ENCODE measurements at regions not wholly inside any gene's neighbourhood (a gene's known extent, or its start where the extent isn't known, plus 50 kb on each side); places are given as distances from the start of the nearest gene placed in this dataset.

DNA sequence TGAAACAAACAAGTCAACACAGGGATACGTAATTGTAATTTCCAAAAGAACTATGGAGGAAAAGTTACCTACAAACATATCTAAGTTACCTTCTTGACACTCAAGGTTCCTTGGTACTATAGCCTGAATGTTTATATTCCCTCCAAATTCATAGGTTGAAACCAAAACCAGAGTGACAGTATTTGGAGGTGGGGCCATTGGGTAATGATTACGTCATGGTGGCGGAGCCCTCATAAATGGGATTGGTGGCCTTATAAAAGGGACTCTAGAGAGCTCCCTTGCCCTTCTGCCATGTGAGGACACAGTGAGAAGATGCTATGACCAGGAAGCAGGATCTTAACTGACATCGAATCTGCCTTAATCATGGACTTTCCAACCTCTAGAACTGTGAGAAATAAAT is 87.3 kb downstream of the PMAIP1 start:
- Histone ChIP-seq H3K36me3 (ENCODE audit: control insufficient read depth, insufficient read depth, low read length) (no peaks in the 10 kb centered on the region), H3K79me2 (ENCODE audit: control insufficient read depth, insufficient read depth, low read length) (no peaks in the 10 kb centered on the region), H3K9ac (ENCODE audit: insufficient read depth, low read length) (no peak overlapping the region), H3K27ac (ENCODE audit: insufficient read depth, low read length) (no peak overlapping the region), H3K4me1 (ENCODE audit: control insufficient read depth, extremely low read depth, insufficient read depth, low read length) (no peaks in the 10 kb centered on the region), H3K27me3 (ENCODE audit: control insufficient read depth, insufficient read depth, low read length) (peaks cover 4% of the 10 kb centered on the region), H3K4me2 (ENCODE audit: extremely low read depth, insufficient read depth, low read length) (no peak overlapping the region), H3K4me3 (replicated peaks in 1 of 4; ENCODE audit: control extremely low read depth in 1 of 4, insufficient read depth in 1 of 4, low read depth in 3 of 4, low read length in 4 of 4) (no peak overlapping the region), H2AFZ (ENCODE audit: low read length) (no peak overlapping the region), H3K9me3 (ENCODE audit: control insufficient read depth, insufficient read depth, low read depth, low read length) (no peaks in the 10 kb centered on the region), H4K20me1 (ENCODE audit: control insufficient read depth, extremely low read depth, insufficient read depth, low read length) (no peaks in the 10 kb centered on the region)
- no peak for DNase-seq (ENCODE audit: low read depth in 2 of 2)
- no peak for TF ChIP-seq EZH2 (IDR thresholded peaks at IDR 0.05; ENCODE audit: low read length, missing control alignments)
- TF ChIP-seq, protein P1, sequence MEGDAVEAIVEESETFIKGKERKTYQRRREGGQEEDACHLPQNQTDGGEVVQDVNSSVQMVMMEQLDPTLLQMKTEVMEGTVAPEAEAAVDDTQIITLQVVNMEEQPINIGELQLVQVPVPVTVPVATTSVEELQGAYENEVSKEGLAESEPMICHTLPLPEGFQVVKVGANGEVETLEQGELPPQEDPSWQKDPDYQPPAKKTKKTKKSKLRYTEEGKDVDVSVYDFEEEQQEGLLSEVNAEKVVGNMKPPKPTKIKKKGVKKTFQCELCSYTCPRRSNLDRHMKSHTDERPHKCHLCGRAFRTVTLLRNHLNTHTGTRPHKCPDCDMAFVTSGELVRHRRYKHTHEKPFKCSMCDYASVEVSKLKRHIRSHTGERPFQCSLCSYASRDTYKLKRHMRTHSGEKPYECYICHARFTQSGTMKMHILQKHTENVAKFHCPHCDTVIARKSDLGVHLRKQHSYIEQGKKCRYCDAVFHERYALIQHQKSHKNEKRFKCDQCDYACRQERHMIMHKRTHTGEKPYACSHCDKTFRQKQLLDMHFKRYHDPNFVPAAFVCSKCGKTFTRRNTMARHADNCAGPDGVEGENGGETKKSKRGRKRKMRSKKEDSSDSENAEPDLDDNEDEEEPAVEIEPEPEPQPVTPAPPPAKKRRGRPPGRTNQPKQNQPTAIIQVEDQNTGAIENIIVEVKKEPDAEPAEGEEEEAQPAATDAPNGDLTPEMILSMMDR (conservative IDR thresholded peaks at IDR 0.05 in 1 of 2, IDR thresholded peaks at IDR 0.05 in 1 of 2; ENCODE audit: low read depth in 1 of 2, low read length in 2 of 2): no peak

DNA sequence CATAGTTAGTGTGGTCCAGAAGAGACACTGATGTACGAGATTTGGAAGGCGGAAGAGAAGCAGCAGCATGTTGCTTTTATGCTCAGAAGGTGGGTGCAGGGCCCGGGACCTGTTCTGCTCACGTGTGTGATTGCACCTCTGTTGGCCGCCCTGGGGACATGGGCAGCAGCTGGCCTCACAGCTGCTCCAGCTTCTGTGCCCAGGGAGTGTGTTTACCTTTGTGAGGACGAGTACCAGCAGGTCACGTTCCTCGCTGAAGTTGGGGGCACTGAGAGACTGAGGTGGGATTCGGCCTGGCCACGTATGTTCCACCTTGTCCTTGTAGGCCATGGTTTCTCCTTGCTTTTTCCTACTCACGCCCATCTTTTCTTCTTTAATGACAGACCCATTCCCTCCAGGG is 86.3 kb downstream of the PMAIP1 start:
- no peak overlapping the region for H3K27ac ChIP-seq (ENCODE audit: insufficient read depth, low read length)
- DNase-seq (ENCODE audit: low read depth in 2 of 2): no peak
- no peaks in the 10 kb centered on the region for H3K4me1 ChIP-seq (ENCODE audit: control insufficient read depth, extremely low read depth, insufficient read depth, low read length)

DNA sequence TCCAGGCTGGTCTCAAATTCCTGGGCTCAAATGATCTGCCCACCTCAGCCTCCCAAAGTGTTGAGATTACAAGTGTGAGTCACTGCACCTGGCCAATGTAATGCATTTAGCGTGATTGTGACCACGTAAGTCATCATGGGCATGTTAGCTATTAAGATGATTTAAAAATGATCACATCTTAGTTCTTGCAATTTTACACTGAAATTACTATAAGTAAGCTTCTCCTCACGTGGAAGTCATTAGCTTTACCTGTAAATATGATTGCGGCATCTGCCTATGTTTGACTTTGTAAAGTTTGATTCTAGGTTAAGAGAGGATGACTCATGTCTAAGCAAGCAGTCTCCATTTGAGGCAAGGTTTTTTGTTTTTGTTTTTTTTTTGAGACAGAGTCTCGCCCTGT is 85.5 kb downstream of the PMAIP1 start:
- no peak for TF ChIP-seq EZH2 (IDR thresholded peaks at IDR 0.05; ENCODE audit: low read length, missing control alignments)
- TF ChIP-seq, protein P1 (conservative IDR thresholded peaks at IDR 0.05 in 1 of 2, IDR thresholded peaks at IDR 0.05 in 1 of 2; ENCODE audit: low read depth in 1 of 2, low read length in 2 of 2): no peak
- no peak overlapping the region for H3K9ac ChIP-seq (ENCODE audit: insufficient read depth, low read length)

More for the DNA sequence above, 86.3 kb downstream of the PMAIP1 start:
- no peak overlapping the region for H3K4me3 ChIP-seq (replicated peaks in 1 of 4; ENCODE audit: control extremely low read depth in 1 of 4, insufficient read depth in 1 of 4, low read depth in 3 of 4, low read length in 4 of 4)
- no peak for TF ChIP-seq EZH2 (IDR thresholded peaks at IDR 0.05; ENCODE audit: low read length, missing control alignments)
- no peak overlapping the region for H3K4me2 ChIP-seq (ENCODE audit: extremely low read depth, insufficient read depth, low read length)
- no peak overlapping the region for H3K9ac ChIP-seq (ENCODE audit: insufficient read depth, low read length)
- peaks cover 4% of the 10 kb centered on the region for H3K27me3 ChIP-seq (ENCODE audit: control insufficient read depth, insufficient read depth, low read length)
- H2AFZ ChIP-seq (ENCODE audit: low read length): no peak overlapping the region
- H3K79me2 ChIP-seq (ENCODE audit: control insufficient read depth, insufficient read depth, low read length): no peaks in the 10 kb centered on the region
- H4K20me1 ChIP-seq (ENCODE audit: control insufficient read depth, extremely low read depth, insufficient read depth, low read length): no peaks in the 10 kb centered on the region
- H3K9me3 ChIP-seq (ENCODE audit: control insufficient read depth, insufficient read depth, low read depth, low read length): no peaks in the 10 kb centered on the region
- no peaks in the 10 kb centered on the region for H3K36me3 ChIP-seq (ENCODE audit: control insufficient read depth, insufficient read depth, low read length)

More for the DNA sequence above, 85.5 kb downstream of the PMAIP1 start:
- no peaks in the 10 kb centered on the region for H3K79me2 ChIP-seq (ENCODE audit: control insufficient read depth, insufficient read depth, low read length)
- H3K4me3 ChIP-seq (replicated peaks in 1 of 4; ENCODE audit: control extremely low read depth in 1 of 4, insufficient read depth in 1 of 4, low read depth in 3 of 4, low read length in 4 of 4): no peak overlapping the region
- H3K27ac ChIP-seq (ENCODE audit: insufficient read depth, low read length): no peak overlapping the region
- H3K9me3 ChIP-seq (ENCODE audit: control insufficient read depth, insufficient read depth, low read depth, low read length): no peaks in the 10 kb centered on the region
- H3K27me3 ChIP-seq (ENCODE audit: control insufficient read depth, insufficient read depth, low read length): peaks cover 4% of the 10 kb centered on the region
- no peaks in the 10 kb centered on the region for H3K36me3 ChIP-seq (ENCODE audit: control insufficient read depth, insufficient read depth, low read length)
- no peak overlapping the region for H2AFZ ChIP-seq (ENCODE audit: low read length)
- DNase-seq (ENCODE audit: low read depth in 2 of 2): peak in 1 of 2 donors; percentile 17
- no peaks in the 10 kb centered on the region for H4K20me1 ChIP-seq (ENCODE audit: control insufficient read depth, extremely low read depth, insufficient read depth, low read length)
- H3K4me1 ChIP-seq (ENCODE audit: control insufficient read depth, extremely low read depth, insufficient read depth, low read length): no peaks in the 10 kb centered on the region
- H3K4me2 ChIP-seq (ENCODE audit: extremely low read depth, insufficient read depth, low read length): no peak overlapping the region
